ENCODE measurements at regions not wholly inside any gene's neighbourhood (a gene's known extent, or its start where the extent isn't known, plus 50 kb on each side); places are given as distances from the start of the nearest gene placed in this dataset.

GRCh38 chr9:99341686-99342085 is 119.6 kb downstream of the SEC61B start:
- ATAC-seq (replicated peaks) (no peak), DNase-seq (no peak)
- H3K27ac Mint-ChIP-seq: no peak overlapping the region
- no peak overlapping the region for H3K4me3 Mint-ChIP-seq
- H3K27me3 Mint-ChIP-seq: peaks cover 5 to 36% of the 10 kb centered on the region in 2 donors
- no peaks in the 10 kb centered on the region for H3K4me1 Mint-ChIP-seq (ENCODE audit: low read depth in 2 of 2)
- H3K9me3 Mint-ChIP-seq: no peaks in the 10 kb centered on the region
- no peaks in the 10 kb centered on the region for H3K36me3 Mint-ChIP-seq (ENCODE audit: insufficient read depth)

DNA sequence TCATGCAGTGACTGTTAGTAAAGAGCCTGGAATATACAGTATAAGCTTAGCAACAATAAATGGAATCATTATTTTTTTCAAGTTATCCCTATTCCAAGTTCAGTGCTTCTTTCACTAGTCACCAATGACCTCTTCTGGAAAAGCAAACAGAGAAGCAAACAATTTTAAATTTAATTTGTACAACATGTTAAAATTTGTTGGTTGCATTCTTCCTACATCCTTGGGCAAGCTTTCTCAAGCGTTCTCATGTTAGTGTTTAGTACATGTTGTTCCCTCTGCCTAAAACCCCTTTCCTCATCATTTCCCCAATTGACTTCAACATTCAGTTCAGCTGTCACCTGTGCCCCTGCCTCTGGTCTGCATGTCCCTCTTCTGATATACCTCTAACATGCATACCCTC is 123.4 kb downstream of the SEC61B start:
- no peaks in the 10 kb centered on the region for H3K4me1 Mint-ChIP-seq (ENCODE audit: low read depth in 2 of 2)

DNA sequence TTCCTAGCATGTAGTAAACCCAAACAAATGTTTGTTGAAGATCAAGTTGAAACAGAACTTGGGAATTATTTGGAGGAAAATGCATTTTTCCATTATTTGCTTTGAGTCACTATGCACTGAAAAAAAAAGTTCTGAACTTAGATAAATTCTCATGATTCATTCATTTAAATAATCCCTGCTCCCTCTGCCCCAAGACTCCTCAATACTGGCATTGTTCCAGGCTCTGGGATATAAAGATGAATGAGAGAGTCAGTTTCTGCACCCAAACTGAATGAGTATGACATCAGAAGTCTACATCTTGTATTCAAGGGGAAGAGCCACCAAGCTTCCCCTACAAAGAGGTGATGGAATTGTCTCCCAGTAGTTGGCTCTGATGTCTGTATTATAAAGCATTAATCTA is 123.9 kb downstream of the SEC61B start:
- H3K36me3 Mint-ChIP-seq (ENCODE audit: insufficient read depth): no peaks in the 10 kb centered on the region
- H3K4me3 Mint-ChIP-seq: no peak overlapping the region
- H3K4me1 Mint-ChIP-seq (ENCODE audit: low read depth in 2 of 2): no peaks in the 10 kb centered on the region
- H3K27me3 Mint-ChIP-seq: peaks cover under 1 to 40% of the 10 kb centered on the region in 2 donors
- H3K27ac Mint-ChIP-seq: no peak overlapping the region
- no peak for DNase-seq
- no peaks in the 10 kb centered on the region for H3K9me3 Mint-ChIP-seq
- ATAC-seq (replicated peaks): no peak

More for the DNA sequence above, 123.4 kb downstream of the SEC61B start:
- peaks cover 2 to 42% of the 10 kb centered on the region in 2 donors for H3K27me3 Mint-ChIP-seq
- H3K9me3 Mint-ChIP-seq: no peaks in the 10 kb centered on the region
- H3K4me3 Mint-ChIP-seq: no peak overlapping the region
- no peaks in the 10 kb centered on the region for H3K36me3 Mint-ChIP-seq (ENCODE audit: insufficient read depth)
- no peak overlapping the region for H3K27ac Mint-ChIP-seq
- DNase-seq (no peak), ATAC-seq (replicated peaks) (no peak)

DNA sequence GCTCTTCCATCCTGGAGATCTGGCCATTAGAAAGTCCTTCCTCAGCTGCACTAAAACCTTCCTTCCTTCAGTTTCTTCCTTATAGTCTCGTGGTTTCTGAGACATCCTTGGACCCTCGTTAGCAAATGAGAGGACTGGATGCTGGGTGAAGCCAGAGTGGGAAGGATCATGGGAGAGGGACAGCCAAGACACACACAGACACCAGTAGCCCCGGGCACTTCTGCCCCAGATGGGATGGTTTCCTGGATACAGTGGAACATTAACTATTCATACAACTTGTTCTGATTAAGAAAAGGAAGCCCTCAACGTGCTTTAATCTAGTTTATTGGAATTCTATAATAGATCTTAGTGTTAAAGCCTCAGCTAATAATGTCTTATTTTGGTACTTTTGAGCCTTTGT is 125.5 kb downstream of the SEC61B start:
- no peaks in the 10 kb centered on the region for H3K4me1 Mint-ChIP-seq (ENCODE audit: low read depth in 2 of 2)
- H3K36me3 Mint-ChIP-seq (ENCODE audit: insufficient read depth): no peaks in the 10 kb centered on the region
- H3K27ac Mint-ChIP-seq: no peak overlapping the region
- no peak for ATAC-seq (replicated peaks)
- H3K9me3 Mint-ChIP-seq: no peaks in the 10 kb centered on the region
- no peak overlapping the region for H3K4me3 Mint-ChIP-seq
- peaks cover 13 to 54% of the 10 kb centered on the region in 2 donors for H3K27me3 Mint-ChIP-seq
- no peak for DNase-seq

DNA sequence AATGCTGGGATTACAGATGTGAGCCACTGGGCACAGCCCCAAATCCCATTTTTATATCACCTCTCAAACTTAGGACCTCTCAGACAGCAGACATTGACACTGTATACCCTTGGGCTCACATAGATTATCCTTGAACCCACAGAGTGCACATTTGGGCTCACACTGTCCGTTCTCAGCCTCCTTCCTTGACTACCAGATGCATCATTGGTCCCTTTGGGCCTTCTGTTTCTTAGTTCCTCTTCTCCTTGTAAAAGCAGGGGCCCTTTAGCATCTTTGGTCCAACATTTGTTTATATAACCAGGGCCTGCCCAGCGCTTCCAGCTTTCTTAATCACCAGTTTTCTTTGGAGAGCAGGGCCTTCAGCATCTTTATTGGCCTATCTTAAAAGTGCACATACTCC is 126.2 kb downstream of the SEC61B start:
- Mint-ChIP-seq H3K4me3 (no peak overlapping the region), H3K4me1 (ENCODE audit: low read depth in 2 of 2) (no peaks in the 10 kb centered on the region), H3K36me3 (ENCODE audit: insufficient read depth) (no peaks in the 10 kb centered on the region), H3K9me3 (no peaks in the 10 kb centered on the region), H3K27me3 (peaks cover 13 to 54% of the 10 kb centered on the region in 2 donors), H3K27ac (no peak overlapping the region)
- ATAC-seq (replicated peaks) (no peak), DNase-seq (no peak)

DNA sequence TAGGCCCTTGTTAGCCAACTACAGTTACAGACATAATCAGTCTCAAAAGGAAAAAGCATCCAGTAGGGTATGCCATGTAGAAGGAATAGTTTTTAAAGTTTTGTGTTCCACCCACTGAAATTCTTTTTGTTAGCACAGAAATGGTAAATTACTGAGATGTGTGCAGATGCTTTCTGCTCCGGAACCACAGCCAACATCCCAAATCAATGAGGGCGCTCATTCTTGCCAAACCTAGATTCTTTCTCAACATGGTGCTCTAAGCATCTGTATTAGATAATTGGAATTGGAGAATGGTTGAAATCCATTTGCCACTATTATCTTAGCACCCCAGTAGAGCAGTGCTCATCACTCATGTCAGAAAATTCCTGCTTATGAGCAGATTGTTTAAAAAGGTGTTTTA is 127.8 kb downstream of the SEC61B start:
- ATAC-seq (replicated peaks): no peak
- no peak for DNase-seq
- H3K27me3 Mint-ChIP-seq: peaks cover 13 to 41% of the 10 kb centered on the region in 2 donors
- H3K4me1 Mint-ChIP-seq (ENCODE audit: low read depth in 2 of 2): no peaks in the 10 kb centered on the region
- H3K9me3 Mint-ChIP-seq: no peaks in the 10 kb centered on the region
- no peaks in the 10 kb centered on the region for H3K36me3 Mint-ChIP-seq (ENCODE audit: insufficient read depth)
- no peak overlapping the region for H3K27ac Mint-ChIP-seq
- no peak overlapping the region for H3K4me3 Mint-ChIP-seq

DNA sequence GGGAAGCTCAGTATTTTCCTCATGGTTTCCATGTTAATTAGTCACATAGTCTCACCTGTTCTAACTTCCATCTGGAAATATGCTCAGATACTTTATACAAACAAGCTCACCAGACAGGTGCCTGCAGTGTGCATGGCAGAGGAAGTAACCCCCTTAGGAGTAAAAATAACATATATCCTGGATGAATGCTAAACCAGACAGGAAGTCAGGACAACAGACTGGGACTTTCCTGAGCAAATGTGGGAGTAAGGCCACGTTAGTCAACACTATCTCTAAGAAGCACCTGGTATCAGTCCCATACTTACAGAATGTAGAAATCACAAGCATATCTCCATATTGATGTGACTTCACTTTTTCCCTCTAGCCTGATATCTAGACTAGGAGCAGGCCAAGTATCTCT is 128.4 kb downstream of the SEC61B start:
- ATAC-seq (replicated peaks) (no peak), DNase-seq (no peak)
- no peaks in the 10 kb centered on the region for H3K9me3 Mint-ChIP-seq
- no peaks in the 10 kb centered on the region for H3K4me1 Mint-ChIP-seq (ENCODE audit: low read depth in 2 of 2)
- H3K4me3 Mint-ChIP-seq: no peak overlapping the region
- H3K36me3 Mint-ChIP-seq (ENCODE audit: insufficient read depth): no peaks in the 10 kb centered on the region
- no peak overlapping the region for H3K27ac Mint-ChIP-seq
- H3K27me3 Mint-ChIP-seq: peaks cover 16 to 39% of the 10 kb centered on the region in 2 donors

GRCh38 chr9:99351647-99352046 is 129.6 kb downstream of the SEC61B start:
- Mint-ChIP-seq H3K27ac (no peak overlapping the region), H3K9me3 (no peaks in the 10 kb centered on the region), H3K4me1 (ENCODE audit: low read depth in 2 of 2) (no peaks in the 10 kb centered on the region), H3K27me3 (peaks cover 27 to 43% of the 10 kb centered on the region in 2 donors), H3K36me3 (ENCODE audit: insufficient read depth) (no peaks in the 10 kb centered on the region), H3K4me3 (no peak overlapping the region)
- no peak for DNase-seq
- no peak for ATAC-seq (replicated peaks)

- no peak for ATAC-seq (replicated peaks)
- peaks cover 3% of the 10 kb centered on the region for H3K36me3 Mint-ChIP-seq (ENCODE audit: insufficient read depth)
- no peak overlapping the region for H3K4me3 Mint-ChIP-seq
- H3K27me3 Mint-ChIP-seq: peaks cover 30 to 44% of the 10 kb centered on the region in 2 donors
- no peaks in the 10 kb centered on the region for H3K4me1 Mint-ChIP-seq (ENCODE audit: low read depth in 2 of 2)
- DNase-seq: no peak
- H3K27ac Mint-ChIP-seq: no peak overlapping the region
- no peaks in the 10 kb centered on the region for H3K9me3 Mint-ChIP-seq
These were observed 130.7 kb downstream of the SEC61B start for GRCh38 chr9:99352826-99353225.

GRCh38 chr9:99353408-99353807 is 131.3 kb downstream of the SEC61B start:
- H3K4me1 Mint-ChIP-seq (ENCODE audit: low read depth in 2 of 2): no peaks in the 10 kb centered on the region
- no peak for DNase-seq
- H3K9me3 Mint-ChIP-seq: no peaks in the 10 kb centered on the region
- ATAC-seq (replicated peaks): no peak
- peaks cover 33 to 43% of the 10 kb centered on the region in 2 donors for H3K27me3 Mint-ChIP-seq
- H3K27ac Mint-ChIP-seq: no peak overlapping the region
- peaks cover 3% of the 10 kb centered on the region for H3K36me3 Mint-ChIP-seq (ENCODE audit: insufficient read depth)
- H3K4me3 Mint-ChIP-seq: no peak overlapping the region

DNA sequence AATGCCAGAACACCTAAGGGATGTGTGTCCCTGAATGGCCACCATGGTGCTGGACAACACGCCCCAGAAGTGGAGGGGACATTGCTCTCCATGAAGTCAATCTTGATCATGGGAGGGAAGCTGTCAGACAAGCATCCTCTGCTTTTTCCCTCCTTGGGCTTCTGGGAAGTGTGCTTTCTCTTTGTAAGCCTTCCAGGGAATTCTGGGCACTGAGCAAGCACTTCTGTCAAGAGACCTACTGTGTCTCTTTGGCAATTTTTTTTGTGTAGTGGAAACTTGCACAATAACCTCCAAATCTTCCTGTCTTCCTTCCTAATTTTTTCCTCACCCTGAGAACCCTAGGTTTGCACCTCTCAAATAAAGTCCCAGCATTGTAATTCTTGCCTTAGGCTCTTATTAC is 132.0 kb downstream of the SEC61B start:
- Mint-ChIP-seq H3K9me3 (no peaks in the 10 kb centered on the region), H3K4me1 (ENCODE audit: low read depth in 2 of 2) (no peaks in the 10 kb centered on the region), H3K4me3 (no peak overlapping the region), H3K36me3 (ENCODE audit: insufficient read depth) (peaks cover 3% of the 10 kb centered on the region), H3K27me3 (peaks cover 38 to 46% of the 10 kb centered on the region in 2 donors), H3K27ac (no peak overlapping the region)
- no peak for ATAC-seq (replicated peaks)
- no peak for DNase-seq

GRCh38 chr9:99356512-99356971 is 134.5 kb downstream of the SEC61B start:
- ATAC-seq (replicated peaks) (no peak), DNase-seq (no peak)
- H3K27me3 Mint-ChIP-seq: peaks cover 51 to 61% of the 10 kb centered on the region in 2 donors
- no peaks in the 10 kb centered on the region for H3K9me3 Mint-ChIP-seq
- H3K27ac Mint-ChIP-seq: no peak overlapping the region
- no peaks in the 10 kb centered on the region for H3K4me1 Mint-ChIP-seq (ENCODE audit: low read depth in 2 of 2)
- H3K36me3 Mint-ChIP-seq (ENCODE audit: insufficient read depth): peaks cover 3% of the 10 kb centered on the region
- H3K4me3 Mint-ChIP-seq: no peak overlapping the region

DNA sequence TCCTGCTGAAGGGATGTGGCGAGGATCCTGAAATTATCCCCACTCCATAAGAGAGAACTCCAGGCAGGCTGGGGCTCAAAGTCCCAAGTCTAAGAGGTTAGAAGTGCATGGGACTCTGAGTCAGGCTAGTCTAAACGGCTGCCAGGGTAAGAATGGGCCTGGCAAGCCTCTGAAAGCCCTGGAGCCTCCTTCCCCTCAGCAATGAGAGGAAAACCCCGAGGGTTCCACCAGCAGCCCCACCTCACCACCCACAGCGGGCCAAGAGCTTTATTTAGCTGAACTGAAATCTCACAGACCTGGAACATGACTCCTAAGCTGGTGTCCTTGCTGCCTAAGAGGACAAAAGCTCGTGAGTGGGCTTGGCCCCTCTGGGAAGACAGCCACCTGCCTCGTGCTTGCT is 135.5 kb downstream of the SEC61B start:
- Mint-ChIP-seq H3K36me3 (ENCODE audit: insufficient read depth) (peaks cover 3% of the 10 kb centered on the region), H3K4me3 (no peak overlapping the region), H3K27ac (no peak overlapping the region), H3K9me3 (no peaks in the 10 kb centered on the region), H3K4me1 (ENCODE audit: low read depth in 2 of 2) (no peaks in the 10 kb centered on the region), H3K27me3 (peaks cover 51 to 63% of the 10 kb centered on the region in 2 donors)
- no peak for DNase-seq
- ATAC-seq (replicated peaks): no peak

- DNase-seq: no peak
These were observed 136.6 kb downstream of the SEC61B start for GRCh38 chr9:99358668-99359067.

DNA sequence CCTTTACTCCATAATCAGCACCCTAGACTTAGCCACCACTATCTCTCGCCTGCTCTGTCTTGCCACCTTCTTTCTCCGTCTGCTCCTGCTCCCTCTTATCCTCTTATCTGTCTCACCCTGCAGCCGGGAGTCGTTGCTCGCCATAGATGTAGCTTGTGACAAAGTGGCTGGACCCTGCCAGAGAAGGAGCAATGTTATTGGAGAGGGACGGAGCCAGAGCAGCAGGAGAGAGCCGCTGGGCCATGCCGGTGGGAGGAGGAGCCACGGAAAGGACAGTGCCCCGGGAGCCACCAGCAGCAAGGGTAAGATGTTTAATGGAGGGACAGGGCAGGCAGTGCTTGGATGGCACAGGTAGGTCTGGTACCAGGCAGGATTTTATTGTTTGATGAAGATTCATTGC is 137.3 kb downstream of the SEC61B start:
- DNase-seq (no peak), ATAC-seq (replicated peaks) (no peak)
- Mint-ChIP-seq H3K4me1 (ENCODE audit: low read depth in 2 of 2) (no peaks in the 10 kb centered on the region), H3K9me3 (no peaks in the 10 kb centered on the region), H3K27me3 (peaks cover 59 to 74% of the 10 kb centered on the region in 2 donors), H3K36me3 (ENCODE audit: insufficient read depth) (peaks cover 3% of the 10 kb centered on the region), H3K27ac (no peak overlapping the region), H3K4me3 (no peak overlapping the region)

More at GRCh38 chr9:99358668-99359067, 136.6 kb downstream of the SEC61B start:
- Mint-ChIP-seq H3K9me3 (no peaks in the 10 kb centered on the region), H3K4me3 (no peak overlapping the region), H3K36me3 (ENCODE audit: insufficient read depth) (peaks cover 3% of the 10 kb centered on the region), H3K4me1 (ENCODE audit: low read depth in 2 of 2) (no peaks in the 10 kb centered on the region), H3K27ac (no peak overlapping the region), H3K27me3 (peaks cover 59 to 74% of the 10 kb centered on the region in 2 donors)
- no peak for ATAC-seq (replicated peaks)

Data from effector memory CD8-positive, alpha-beta T cell (primary cell).